B cell (primary cell): ENCODE measurements at regions not wholly inside any gene's neighbourhood (a gene's known extent, or its start where the extent isn't known, plus 50 kb on each side); places are given as distances from the start of the nearest gene placed in this dataset.

Source experiments
- ATAC-seq: fragments of 200-7000 bp; cut with Tn5 transposase; one replicate; pipeline ENCODE4 v1.10.0; 2021; ENCODE audit warnings: low read depth, mild to moderate bottlenecking, moderate number of reproducible peaks, moderate library complexity
- CTCF ChIA-PET: fragments of 350-600 bp; sonication (Branson Sonifier 250); formaldehyde crosslinking; loops from one replicate; lab custom pipeline; 2021; ENCODE audit warnings: antibody characterized with exemption, inconsistent platforms; lab: Charles Lee
- POLR2A ChIA-PET: fragments of 350-600 bp; sonication (Branson Sonifier 250); formaldehyde crosslinking; loops from one replicate; lab custom pipeline; 2021; ENCODE audit warnings: antibody characterized with exemption; lab: Charles Lee
- DNase-seq: peaks from one replicate; pipeline ENCODE4 v3.0.0; 2013
- H2AFZ ChIP-seq: 2 replicates; pipeline ENCODE4 v1.6.1; 2012; ENCODE audit warnings: mild to moderate bottlenecking, low read depth, low read length; ENCODE audit not compliant: insufficient read depth, poor library complexity, severe bottlenecking
- H3K27ac ChIP-seq, 2 donors: 1 replicate in 1 of 2; 2 replicates in 1 of 2; pipeline ENCODE4 v1.5.1; 2012 to 2013; ENCODE audit warnings: low read length in 2 of 2, mild to moderate bottlenecking in 2 of 2, moderate library complexity in 1 of 2
- H3K27me3 ChIP-seq, 4 experiments: fragments of 200-600 bp in 1 of 4; sonication (generic) in 1 of 4; replicated peaks in 1 of 4; 1 replicate in 2 of 4; 2 replicates in 2 of 4; pipeline versions ENCODE4 v1.6.1 to v1.7.0; 2013 to 2016; ENCODE audit warnings: low read length in 3 of 4, mild to moderate bottlenecking in 2 of 4, mixed read lengths in 1 of 4, moderate library complexity in 1 of 4; ENCODE audit not compliant: insufficient read depth in 4 of 4, control insufficient read depth in 3 of 4; ENCODE audit errors: control extremely low read depth in 1 of 4
- H3K36me3 ChIP-seq, 2 experiments: replicated peaks in 1 of 2; 1 replicate in 1 of 2; 2 replicates in 1 of 2; pipeline versions ENCODE4 v1.6.1 to v1.7.1; 2013; ENCODE audit warnings: low read length in 1 of 2; ENCODE audit not compliant: insufficient read depth in 2 of 2, control insufficient read depth in 1 of 2; ENCODE audit errors: control extremely low read depth in 1 of 2, extremely low read depth in 1 of 2
- H3K4me1 ChIP-seq, 2 donors: fragments of 200-600 bp in 1 of 2; sonication (generic) in 1 of 2; 1 replicate in 1 of 2; 2 replicates in 1 of 2; pipeline versions ENCODE4 v1.5.1 to v1.6.1; 2013 to 2017; ENCODE audit warnings: low read length in 2 of 2; ENCODE audit not compliant: control insufficient read depth in 2 of 2, insufficient read depth in 2 of 2
- H3K4me2 ChIP-seq: replicated peaks from 2 replicates; pipeline ENCODE3; 2012; ENCODE audit warnings: mild to moderate bottlenecking, low read depth, low read length; ENCODE audit not compliant: poor library complexity, severe bottlenecking
- H3K4me3 ChIP-seq, 5 experiments: fragments of 200-600 bp in 1 of 5; sonication (generic) in 1 of 5; 1 replicate in 3 of 5; 2 replicates in 2 of 5; pipeline versions ENCODE4 v1.5.1 to v1.7.0; 2011 to 2016; ENCODE audit warnings: low read length in 4 of 5, mild to moderate bottlenecking in 4 of 5, low read depth in 2 of 5, control low read depth in 1 of 5, moderate library complexity in 1 of 5; ENCODE audit not compliant: insufficient read depth in 1 of 5; ENCODE audit errors: control extremely low read depth in 1 of 5, extremely low read depth in 1 of 5
- H3K79me2 ChIP-seq: fragments of 200-600 bp; sonication (generic); one replicate; pipeline ENCODE4 v1.6.0; 2016; ENCODE audit warnings: low read length; ENCODE audit not compliant: control insufficient read depth, insufficient read depth
- H3K9ac ChIP-seq: fragments of 200-600 bp; sonication (generic); 2 replicates; pipeline ENCODE4 v1.6.1; 2017; ENCODE audit warnings: mild to moderate bottlenecking, low read length, moderate library complexity
- H3K9me3 ChIP-seq, 3 donors: one replicate each; pipeline versions ENCODE4 v1.6.1 to v1.7.1; 2013; ENCODE audit warnings: low read length in 2 of 3; ENCODE audit not compliant: control insufficient read depth in 2 of 3, insufficient read depth in 1 of 3; ENCODE audit errors: control extremely low read depth in 1 of 3
- H4K20me1 ChIP-seq: 2 replicates; pipeline ENCODE4 v1.6.0; 2012; ENCODE audit warnings: mild to moderate bottlenecking, low read length; ENCODE audit not compliant: insufficient read depth, control insufficient read depth, poor library complexity, severe bottlenecking
- H3K27ac Mint-ChIP-seq: one replicate; pipeline ENCODE4 v1.8.0; 2021; ENCODE audit warnings: mixed read lengths
- H3K27me3 Mint-ChIP-seq: one replicate; pipeline ENCODE4 v1.8.0; 2021; ENCODE audit warnings: mixed read lengths
- H3K4me1 Mint-ChIP-seq: one replicate; pipeline ENCODE4 v1.8.0; 2021; ENCODE audit warnings: mixed read lengths
- H3K4me3 Mint-ChIP-seq: one replicate; pipeline ENCODE4 v1.8.0; 2021; ENCODE audit warnings: mixed read lengths
- H3K9me3 Mint-ChIP-seq: one replicate; pipeline ENCODE4 v1.8.0; 2022; ENCODE audit warnings: mixed read lengths; ENCODE audit not compliant: insufficient read depth
- CTCF ChIP-seq: fragments of 200-600 bp; IDR thresholded peaks from one replicate; pipeline ENCODE4 v1.8.0; 2022; ENCODE audit warnings: antibody characterized with exemption, mild to moderate bottlenecking
- EZH2 ChIP-seq: IDR thresholded peaks from 2 replicates; pipeline ENCODE4 v1.6.1; 2012; ENCODE audit warnings: borderline replicate concordance, low read depth, mild to moderate bottlenecking, moderate library complexity, low read length; ENCODE audit not compliant: insufficient read depth, poor library complexity, severe bottlenecking
- WGBS: methylation state at CpG from one replicate; pipeline ENCODE4 v1.1.5; 2013; ENCODE audit warnings: missing lambda C conversion rate; ENCODE audit not compliant: insufficient coverage; 5-methylcytosine and 5-hydroxymethylcytosine counted together
- intact Hi-C: fragments of 100-400 bp; cut with micrococcal nuclease; formaldehyde crosslinking; loops from one replicate; pipeline ENCODE4 v1.10.0; 2022

DNA sequence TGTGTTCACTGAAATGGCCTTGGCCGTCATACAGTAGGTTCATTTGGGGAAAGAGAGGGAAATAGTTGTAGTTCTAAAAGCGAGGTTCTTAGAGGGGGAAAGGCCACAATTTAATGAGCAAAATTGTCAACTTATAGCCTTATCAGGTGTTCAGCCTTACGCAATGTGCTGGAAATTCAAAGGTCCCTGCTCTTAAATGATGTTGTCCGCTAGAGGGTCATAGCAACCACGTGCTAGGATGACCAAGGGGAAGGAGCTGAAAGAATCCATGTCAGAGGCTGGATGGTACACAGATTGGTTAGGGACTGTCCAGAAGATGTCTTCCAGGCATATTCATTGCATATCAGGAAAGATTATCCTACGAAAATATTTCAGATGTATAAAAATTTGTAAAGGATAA is 282.3 kb upstream of the MEX3C start:
- intact Hi-C loops: no loop called here
- no peaks in the 10 kb centered on the region for H3K79me2 ChIP-seq
- no peaks in the 10 kb centered on the region for H3K4me1 ChIP-seq
- no peaks in the 10 kb centered on the region for H3K36me3 ChIP-seq
- ATAC-seq (no peak), DNase-seq (no peak)
- Mint-ChIP-seq H3K27ac (no peak overlapping the region), H3K4me1 (no peaks in the 10 kb centered on the region), H3K9me3 (no peaks in the 10 kb centered on the region), H3K27me3 (peaks cover 13% of the 10 kb centered on the region), H3K4me3 (no peak overlapping the region)
- 94% methylated on average over 2 of the region's 6 CpGs for WGBS
- no peak overlapping the region for H3K27ac ChIP-seq
- H4K20me1 ChIP-seq: no peaks in the 10 kb centered on the region
- ChIA-PET POLR2A (no interaction called here), CTCF (no interaction called here)
- no peak overlapping the region for H3K9ac ChIP-seq
- H3K4me2 ChIP-seq: no peak overlapping the region
- H3K4me3 ChIP-seq: no peak overlapping the region
- no peak for TF ChIP-seq CTCF
- no peak for TF ChIP-seq EZH2
- H3K9me3 ChIP-seq: no peaks in the 10 kb centered on the region
- H2AFZ ChIP-seq: no peak overlapping the region
- H3K27me3 ChIP-seq: no peaks in the 10 kb centered on the region

DNA sequence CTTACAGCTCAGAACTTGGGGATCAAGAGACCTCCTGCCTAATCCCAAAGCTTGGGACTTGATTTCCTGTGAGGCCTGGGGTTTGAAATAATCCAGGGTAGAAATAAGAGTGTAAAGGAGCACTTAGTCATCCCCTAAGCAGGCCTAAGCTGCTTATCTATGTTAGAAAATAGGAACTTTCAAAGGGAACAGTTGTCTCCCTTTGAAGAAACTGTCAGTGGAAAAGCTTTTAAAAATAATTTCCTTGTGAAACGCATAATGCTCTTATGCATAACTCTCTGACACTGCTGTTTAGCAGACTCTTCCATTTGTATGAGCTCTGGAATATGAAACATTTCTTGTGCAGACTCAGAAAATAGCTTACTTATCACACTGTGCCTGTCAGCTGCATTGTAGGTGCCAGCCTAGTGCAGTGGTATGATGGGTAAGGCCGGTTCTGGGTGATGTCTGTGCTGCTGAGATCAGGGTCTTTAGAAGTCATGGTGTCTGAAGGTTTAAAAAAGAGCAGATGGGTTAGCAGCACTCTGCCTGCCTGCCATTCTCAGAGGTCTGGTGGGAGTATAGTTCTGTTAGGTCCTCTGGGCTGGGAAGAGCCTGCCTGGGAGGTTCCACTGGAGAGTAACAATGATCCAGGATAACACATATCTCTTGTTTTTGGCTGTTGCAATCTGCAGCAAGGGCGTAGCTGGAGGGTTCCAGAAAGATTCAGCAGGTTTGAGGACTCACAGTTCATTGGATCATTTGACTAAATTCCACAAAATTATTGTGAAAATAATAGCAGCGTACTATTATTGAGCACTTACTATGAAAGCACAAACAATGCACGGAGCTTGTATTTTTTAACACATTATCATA is 283.2 kb upstream of the MEX3C start:
- Histone ChIP-seq H3K36me3 (no peaks in the 10 kb centered on the region), H2AFZ (no peak overlapping the region), H3K4me3 (no peak overlapping the region), H3K4me1 (no peaks in the 10 kb centered on the region), H3K9ac (no peak overlapping the region), H3K79me2 (no peaks in the 10 kb centered on the region), H3K9me3 (no peaks in the 10 kb centered on the region), H3K27me3 (no peaks in the 10 kb centered on the region), H3K4me2 (no peak overlapping the region), H4K20me1 (no peaks in the 10 kb centered on the region), H3K27ac (no peak overlapping the region)
- ChIA-PET POLR2A (no interaction called here), CTCF (no interaction called here)
- H3K4me1 Mint-ChIP-seq: no peaks in the 10 kb centered on the region
- no peak for DNase-seq
- WGBS: 100% methylated on average over 1 of the region's 5 CpGs
- no peak for ATAC-seq
- no peak overlapping the region for H3K27ac Mint-ChIP-seq
- intact Hi-C loops: no loop called here
- TF ChIP-seq EZH2 (no peak), CTCF (no peak)
- H3K27me3 Mint-ChIP-seq: peaks cover 13% of the 10 kb centered on the region
- no peaks in the 10 kb centered on the region for H3K9me3 Mint-ChIP-seq
- no peak overlapping the region for H3K4me3 Mint-ChIP-seq
